GM12873 (cell line): ENCODE measurements at regions not wholly inside any gene's neighbourhood (a gene's known extent, or its start where the extent isn't known, plus 50 kb on each side); places are given as distances from the start of the nearest gene placed in this dataset.

Experiments
- CTCF ChIP-seq: IDR thresholded peaks from 2 replicates; pipeline ENCODE4 v1.5.1; 2012; ENCODE audit warnings: low read depth, mild to moderate bottlenecking, moderate library complexity, low read length, control low read depth; ENCODE audit not compliant: insufficient read depth; ENCODE audit errors: missing control alignments

GRCh38 chr1:82392946-82393345 lies 592.2 kb downstream of the ADGRL2 start:
- no peak for TF ChIP-seq CTCF

- no peak for TF ChIP-seq CTCF
These were observed 591.8 kb downstream of the ADGRL2 start for GRCh38 chr1:82392513-82392912.

GRCh38 chr1:82391712-82392111 lies 591.0 kb downstream of the ADGRL2 start:
- no peak for TF ChIP-seq CTCF

GRCh38 chr1:82390627-82391026 lies 589.9 kb downstream of the ADGRL2 start:
- no peak for TF ChIP-seq CTCF

GRCh38 chr1:82388679-82389078 lies 587.9 kb downstream of the ADGRL2 start:
- no peak for TF ChIP-seq CTCF

GRCh38 chr1:82387012-82387366 lies 586.3 kb downstream of the ADGRL2 start:
- TF ChIP-seq CTCF: no peak

GRCh38 chr1:82386365-82387011 lies 585.8 kb downstream of the ADGRL2 start:
- TF ChIP-seq CTCF: no peak
